ENCODE measurements at regions not wholly inside any gene's neighbourhood (a gene's known extent, or its start where the extent isn't known, plus 50 kb on each side); places are given as distances from the start of the nearest gene placed in this dataset.
"Not testable (repeated sequence)": the region's sequence is repeated elsewhere in the genome, so short reads cannot be mapped to it uniquely, and the experiment has no call there.

DNA sequence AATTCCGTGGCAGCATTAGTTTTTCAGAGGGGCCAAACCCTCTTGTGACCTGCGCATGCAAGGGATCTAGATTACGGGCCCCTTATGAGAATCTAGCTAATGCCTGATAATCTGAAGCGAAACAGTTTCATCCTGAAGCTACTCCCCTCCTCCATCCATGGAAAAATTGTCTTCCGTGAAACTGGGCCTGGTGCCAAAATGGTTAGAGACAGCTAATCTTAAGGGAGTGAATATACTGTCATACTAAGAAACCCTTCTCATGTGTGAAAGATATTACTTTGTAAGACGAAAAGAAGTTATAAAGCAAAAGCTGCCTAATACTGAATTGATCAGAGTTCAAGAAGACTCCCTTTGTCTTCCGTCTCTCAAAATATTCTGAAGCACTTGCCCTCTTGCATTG lies 166.3 kb downstream of the DUSP10 start:
- no peak overlapping the region for H3K27ac ChIP-seq (replicated peaks)
- DNase-seq (ENCODE audit: low read depth in 1 of 2, low spot score in 1 of 2) = no peak
- TF ChIP-seq GABPA (IDR thresholded peaks at IDR 0.05; ENCODE audit: low read depth) (no peak), SPI1 (IDR thresholded peaks at IDR 0.05; ENCODE audit: borderline replicate concordance, low read depth) (no peak), POLR2AphosphoS5 (IDR thresholded peaks at IDR 0.05; ENCODE audit: low read depth) (no peak)
- H3K4me3 ChIP-seq (replicated peaks; ENCODE audit: insufficient read depth, low read length) = no peak overlapping the region
- no peaks in the 10 kb centered on the region for H3K27me3 ChIP-seq (ENCODE audit: insufficient read depth, poor library complexity, severe bottlenecking)

DNA sequence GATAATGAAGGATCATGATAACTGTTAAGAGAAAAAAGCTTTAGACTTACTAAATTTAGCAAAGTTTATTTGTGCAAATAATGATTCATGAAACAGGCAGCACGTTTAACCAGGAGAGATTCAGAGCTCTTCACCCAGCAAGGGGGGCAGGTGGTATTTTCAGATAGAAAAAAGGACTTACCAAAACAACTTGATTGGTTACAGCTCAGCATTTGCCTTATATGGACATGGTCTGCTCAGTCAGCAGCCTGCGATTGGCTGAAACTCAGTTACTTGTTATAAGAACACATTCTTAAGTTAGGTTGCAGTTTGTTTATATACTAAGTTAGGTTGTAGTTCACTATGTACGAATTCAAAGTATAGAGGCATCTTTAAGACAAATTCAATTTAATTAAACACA lies 165.6 kb downstream of the DUSP10 start:
- DNase-seq (ENCODE audit: low read depth in 1 of 2, low spot score in 1 of 2) = no peak
- no peaks in the 10 kb centered on the region for H3K27me3 ChIP-seq (ENCODE audit: insufficient read depth, poor library complexity, severe bottlenecking)
- H3K4me3 ChIP-seq (replicated peaks; ENCODE audit: insufficient read depth, low read length) = no peak overlapping the region
- no peak overlapping the region for H3K27ac ChIP-seq (replicated peaks)
- TF ChIP-seq, protein P1, sequence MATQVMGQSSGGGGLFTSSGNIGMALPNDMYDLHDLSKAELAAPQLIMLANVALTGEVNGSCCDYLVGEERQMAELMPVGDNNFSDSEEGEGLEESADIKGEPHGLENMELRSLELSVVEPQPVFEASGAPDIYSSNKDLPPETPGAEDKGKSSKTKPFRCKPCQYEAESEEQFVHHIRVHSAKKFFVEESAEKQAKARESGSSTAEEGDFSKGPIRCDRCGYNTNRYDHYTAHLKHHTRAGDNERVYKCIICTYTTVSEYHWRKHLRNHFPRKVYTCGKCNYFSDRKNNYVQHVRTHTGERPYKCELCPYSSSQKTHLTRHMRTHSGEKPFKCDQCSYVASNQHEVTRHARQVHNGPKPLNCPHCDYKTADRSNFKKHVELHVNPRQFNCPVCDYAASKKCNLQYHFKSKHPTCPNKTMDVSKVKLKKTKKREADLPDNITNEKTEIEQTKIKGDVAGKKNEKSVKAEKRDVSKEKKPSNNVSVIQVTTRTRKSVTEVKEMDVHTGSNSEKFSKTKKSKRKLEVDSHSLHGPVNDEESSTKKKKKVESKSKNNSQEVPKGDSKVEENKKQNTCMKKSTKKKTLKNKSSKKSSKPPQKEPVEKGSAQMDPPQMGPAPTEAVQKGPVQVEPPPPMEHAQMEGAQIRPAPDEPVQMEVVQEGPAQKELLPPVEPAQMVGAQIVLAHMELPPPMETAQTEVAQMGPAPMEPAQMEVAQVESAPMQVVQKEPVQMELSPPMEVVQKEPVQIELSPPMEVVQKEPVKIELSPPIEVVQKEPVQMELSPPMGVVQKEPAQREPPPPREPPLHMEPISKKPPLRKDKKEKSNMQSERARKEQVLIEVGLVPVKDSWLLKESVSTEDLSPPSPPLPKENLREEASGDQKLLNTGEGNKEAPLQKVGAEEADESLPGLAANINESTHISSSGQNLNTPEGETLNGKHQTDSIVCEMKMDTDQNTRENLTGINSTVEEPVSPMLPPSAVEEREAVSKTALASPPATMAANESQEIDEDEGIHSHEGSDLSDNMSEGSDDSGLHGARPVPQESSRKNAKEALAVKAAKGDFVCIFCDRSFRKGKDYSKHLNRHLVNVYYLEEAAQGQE (IDR thresholded peaks at IDR 0.05; ENCODE audit: insufficient replicate concordance, low read depth) = no peak

DNA sequence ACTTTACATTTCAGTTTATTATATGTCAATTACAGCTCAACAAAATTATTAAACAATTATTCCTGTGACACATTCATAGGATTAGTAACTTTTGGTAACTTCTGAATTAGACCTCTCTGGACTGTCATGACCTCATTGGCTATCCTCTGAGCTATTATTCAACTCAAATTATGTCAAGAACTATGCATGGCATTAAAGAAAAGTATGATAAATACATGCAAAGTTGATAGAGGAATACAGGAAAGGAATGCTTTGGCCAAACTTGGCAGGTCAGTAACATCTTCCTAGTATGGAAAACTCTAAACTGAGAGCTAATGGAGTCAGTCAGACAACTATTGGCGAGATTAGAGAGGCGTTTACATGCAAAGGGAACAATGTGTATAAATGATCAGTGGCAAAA lies 158.4 kb downstream of the DUSP10 start:
- no peak overlapping the region for H3K4me3 ChIP-seq (replicated peaks; ENCODE audit: insufficient read depth, low read length)
- H3K27me3 ChIP-seq (ENCODE audit: insufficient read depth, poor library complexity, severe bottlenecking) = no peaks in the 10 kb centered on the region
- TF ChIP-seq POLR2AphosphoS5 (IDR thresholded peaks at IDR 0.05; ENCODE audit: low read depth) (no peak), GABPA (IDR thresholded peaks at IDR 0.05; ENCODE audit: low read depth) (no peak), SPI1 (IDR thresholded peaks at IDR 0.05; ENCODE audit: borderline replicate concordance, low read depth) (no peak)
- TF ChIP-seq, protein P1 (IDR thresholded peaks at IDR 0.05; ENCODE audit: insufficient replicate concordance, low read depth) = no peak
- TF ChIP-seq, protein P2, sequence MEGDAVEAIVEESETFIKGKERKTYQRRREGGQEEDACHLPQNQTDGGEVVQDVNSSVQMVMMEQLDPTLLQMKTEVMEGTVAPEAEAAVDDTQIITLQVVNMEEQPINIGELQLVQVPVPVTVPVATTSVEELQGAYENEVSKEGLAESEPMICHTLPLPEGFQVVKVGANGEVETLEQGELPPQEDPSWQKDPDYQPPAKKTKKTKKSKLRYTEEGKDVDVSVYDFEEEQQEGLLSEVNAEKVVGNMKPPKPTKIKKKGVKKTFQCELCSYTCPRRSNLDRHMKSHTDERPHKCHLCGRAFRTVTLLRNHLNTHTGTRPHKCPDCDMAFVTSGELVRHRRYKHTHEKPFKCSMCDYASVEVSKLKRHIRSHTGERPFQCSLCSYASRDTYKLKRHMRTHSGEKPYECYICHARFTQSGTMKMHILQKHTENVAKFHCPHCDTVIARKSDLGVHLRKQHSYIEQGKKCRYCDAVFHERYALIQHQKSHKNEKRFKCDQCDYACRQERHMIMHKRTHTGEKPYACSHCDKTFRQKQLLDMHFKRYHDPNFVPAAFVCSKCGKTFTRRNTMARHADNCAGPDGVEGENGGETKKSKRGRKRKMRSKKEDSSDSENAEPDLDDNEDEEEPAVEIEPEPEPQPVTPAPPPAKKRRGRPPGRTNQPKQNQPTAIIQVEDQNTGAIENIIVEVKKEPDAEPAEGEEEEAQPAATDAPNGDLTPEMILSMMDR (IDR thresholded peaks at IDR 0.05; ENCODE audit: insufficient read depth, low read length) = no peak
- H3K27ac ChIP-seq (replicated peaks) = no peak overlapping the region
- no peak for DNase-seq (ENCODE audit: low read depth in 1 of 2, low spot score in 1 of 2)

DNA sequence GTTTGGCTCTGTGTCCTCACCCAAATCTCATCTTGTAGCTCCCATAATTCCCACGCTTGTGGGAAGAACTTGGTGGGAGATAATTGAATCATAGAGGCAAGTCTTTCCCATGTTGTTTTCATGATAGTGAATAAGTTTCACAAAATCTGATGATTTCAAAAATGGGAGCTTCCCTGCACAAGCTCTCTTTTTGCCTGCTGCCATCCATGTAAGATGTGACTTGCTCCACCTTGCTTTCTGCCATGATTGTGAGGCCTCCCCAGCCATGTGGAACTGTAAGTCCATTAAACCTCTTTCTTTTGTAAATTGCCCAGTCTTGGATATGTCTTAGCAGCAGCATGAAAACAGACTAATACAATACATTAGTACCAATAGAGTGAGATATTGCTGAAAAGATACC lies 154.9 kb downstream of the DUSP10 start:
- H3K27ac ChIP-seq (replicated peaks); H3K4me3 ChIP-seq (replicated peaks; ENCODE audit: insufficient read depth, low read length); DNase-seq (ENCODE audit: low read depth in 1 of 2, low spot score in 1 of 2); H3K27me3 ChIP-seq (ENCODE audit: insufficient read depth, poor library complexity, severe bottlenecking): not testable (repeated sequence)

DNA sequence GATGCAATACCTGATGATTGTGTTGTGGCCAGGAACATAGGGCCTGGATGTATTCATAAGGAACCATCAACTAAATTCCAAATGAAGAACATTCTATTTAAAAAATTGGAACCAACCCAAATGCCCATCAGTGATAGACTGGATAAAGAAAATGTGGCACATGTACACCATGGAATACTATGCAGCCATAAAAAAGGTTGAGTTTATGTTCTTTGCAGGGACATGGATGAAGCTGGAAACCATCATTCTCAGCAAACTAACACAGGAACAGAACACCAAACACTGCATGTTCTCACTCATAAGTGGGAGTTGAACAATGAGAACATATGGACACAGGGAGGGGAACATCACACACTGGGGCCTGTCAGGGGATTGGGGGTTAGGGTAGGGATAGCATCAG lies 150.6 kb downstream of the DUSP10 start:
- not testable (repeated sequence) for H3K4me3 ChIP-seq (replicated peaks; ENCODE audit: insufficient read depth, low read length); DNase-seq (ENCODE audit: low read depth in 1 of 2, low spot score in 1 of 2); H3K27me3 ChIP-seq (ENCODE audit: insufficient read depth, poor library complexity, severe bottlenecking); H3K27ac ChIP-seq (replicated peaks)

DNA sequence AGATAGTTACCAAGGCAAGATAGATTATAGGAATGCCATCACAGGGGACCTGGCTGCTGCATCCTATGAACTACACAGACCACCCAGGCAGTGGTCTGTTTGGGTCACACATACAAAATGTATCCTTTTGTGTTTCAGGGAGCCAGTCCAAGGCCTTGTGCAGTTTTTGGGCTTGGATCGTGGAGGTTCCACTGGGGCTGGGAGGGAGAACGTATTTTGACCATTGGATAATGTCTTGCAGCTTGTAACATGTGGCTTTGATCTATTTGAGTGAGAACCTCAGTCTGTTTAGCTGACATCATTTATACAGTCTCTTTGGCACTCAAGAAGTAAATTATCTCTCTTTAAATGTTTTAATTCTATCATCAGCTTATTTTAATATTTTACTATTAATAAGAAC lies 147.3 kb downstream of the DUSP10 start:
- no peaks in the 10 kb centered on the region for H3K27me3 ChIP-seq (ENCODE audit: insufficient read depth, poor library complexity, severe bottlenecking)
- DNase-seq (ENCODE audit: low read depth in 1 of 2, low spot score in 1 of 2) = no peak
- H3K4me3 ChIP-seq (replicated peaks; ENCODE audit: insufficient read depth, low read length) = no peak overlapping the region
- TF ChIP-seq, protein P1 (IDR thresholded peaks at IDR 0.05; ENCODE audit: insufficient replicate concordance, low read depth) = no peak
- no peak for TF ChIP-seq POLR2AphosphoS5 (IDR thresholded peaks at IDR 0.05; ENCODE audit: low read depth)
- no peak for TF ChIP-seq GABPA (IDR thresholded peaks at IDR 0.05; ENCODE audit: low read depth)
- TF ChIP-seq SPI1 (IDR thresholded peaks at IDR 0.05; ENCODE audit: borderline replicate concordance, low read depth) = no peak
- TF ChIP-seq, protein P2 (IDR thresholded peaks at IDR 0.05; ENCODE audit: insufficient read depth, low read length) = no peak
- no peak overlapping the region for H3K27ac ChIP-seq (replicated peaks)
